ENCODE measurements at regions not wholly inside any gene's neighbourhood (a gene's known extent, or its start where the extent isn't known, plus 50 kb on each side); places are given as distances from the start of the nearest gene placed in this dataset.

GRCh38 chr3:72452745-72453144 is 395.5 kb downstream of the SHQ1 start:
- Histone ChIP-seq H3K79me2 (ENCODE audit: insufficient read depth, low read depth) (no peaks in the 10 kb centered on the region), H3K4me3 (IDR thresholded peaks at IDR 0.05; ENCODE audit: insufficient read depth, low read depth, low read length) (no peak overlapping the region), H3K27me3 (ENCODE audit: insufficient read depth, low read depth) (no peaks in the 10 kb centered on the region), H4K20me1 (ENCODE audit: insufficient read depth) (no peaks in the 10 kb centered on the region), H3K36me3 (ENCODE audit: insufficient read depth) (no peaks in the 10 kb centered on the region), H3K4me1 (ENCODE audit: low read depth, poor library complexity, severe bottlenecking) (no peaks in the 10 kb centered on the region), H3K9ac (no peak overlapping the region), H3K4me2 (no peak overlapping the region), H2AFZ (ENCODE audit: low read depth) (no peak overlapping the region), H3K27ac (no peak overlapping the region)
- no peak for TF ChIP-seq CTCF (conservative IDR thresholded peaks at IDR 0.05; ENCODE audit: low read depth, low read length)

- no peak overlapping the region for H2AFZ ChIP-seq (ENCODE audit: low read depth)
- H3K9ac ChIP-seq, result no peak overlapping the region
- H3K79me2 ChIP-seq (ENCODE audit: insufficient read depth, low read depth), result no peaks in the 10 kb centered on the region
- H3K27ac ChIP-seq, result no peak overlapping the region
- TF ChIP-seq CTCF (conservative IDR thresholded peaks at IDR 0.05; ENCODE audit: low read depth, low read length), result no peak
- no peak overlapping the region for H3K4me3 ChIP-seq (IDR thresholded peaks at IDR 0.05; ENCODE audit: insufficient read depth, low read depth, low read length)
- no peaks in the 10 kb centered on the region for H3K36me3 ChIP-seq (ENCODE audit: insufficient read depth)
- H3K4me1 ChIP-seq (ENCODE audit: low read depth, poor library complexity, severe bottlenecking), result no peaks in the 10 kb centered on the region
- H4K20me1 ChIP-seq (ENCODE audit: insufficient read depth), result no peaks in the 10 kb centered on the region
- no peaks in the 10 kb centered on the region for H3K27me3 ChIP-seq (ENCODE audit: insufficient read depth, low read depth)
- no peak overlapping the region for H3K4me2 ChIP-seq
Measured at GRCh38 chr3:72451841-72452240, 396.4 kb downstream of the SHQ1 start.

GRCh38 chr3:72449551-72449950 is 398.7 kb downstream of the SHQ1 start:
- H3K4me1 ChIP-seq (ENCODE audit: low read depth, poor library complexity, severe bottlenecking), result peaks cover 13% of the 10 kb centered on the region
- H3K27ac ChIP-seq, result no peak overlapping the region
- H3K9ac ChIP-seq, result no peak overlapping the region
- H3K36me3 ChIP-seq (ENCODE audit: insufficient read depth), result no peaks in the 10 kb centered on the region
- no peak for TF ChIP-seq CTCF (conservative IDR thresholded peaks at IDR 0.05; ENCODE audit: low read depth, low read length)
- H3K4me3 ChIP-seq (IDR thresholded peaks at IDR 0.05; ENCODE audit: insufficient read depth, low read depth, low read length), result no peak overlapping the region
- no peaks in the 10 kb centered on the region for H3K27me3 ChIP-seq (ENCODE audit: insufficient read depth, low read depth)
- H4K20me1 ChIP-seq (ENCODE audit: insufficient read depth), result no peaks in the 10 kb centered on the region
- H3K4me2 ChIP-seq, result no peak overlapping the region
- no peak overlapping the region for H2AFZ ChIP-seq (ENCODE audit: low read depth)
- H3K79me2 ChIP-seq (ENCODE audit: insufficient read depth, low read depth), result peaks cover 21% of the 10 kb centered on the region; the same call in 1 of the 2 replicates

DNA sequence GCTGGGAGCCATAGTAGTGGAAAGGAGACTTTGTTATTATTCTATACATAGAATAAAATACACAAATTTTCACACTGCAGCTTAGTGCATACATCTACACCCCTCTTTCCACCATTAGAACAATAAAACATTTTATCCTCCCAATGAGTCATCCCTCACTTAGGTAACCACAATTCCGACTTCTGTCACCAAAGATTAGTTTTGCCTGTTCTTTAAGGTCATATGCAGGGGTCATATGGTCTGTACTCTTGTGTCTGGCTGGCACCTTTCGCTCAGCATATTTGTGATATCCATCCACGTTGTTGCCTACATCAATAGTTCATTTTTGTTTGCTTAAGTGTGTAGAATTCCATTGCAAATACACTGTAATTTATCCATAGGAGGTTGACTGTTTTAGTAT is 399.4 kb downstream of the SHQ1 start:
- Histone ChIP-seq H3K4me1 (ENCODE audit: low read depth, poor library complexity, severe bottlenecking) (peaks cover 19% of the 10 kb centered on the region), H4K20me1 (ENCODE audit: insufficient read depth) (no peaks in the 10 kb centered on the region), H3K4me3 (IDR thresholded peaks at IDR 0.05; ENCODE audit: insufficient read depth, low read depth, low read length) (no peak overlapping the region), H3K27ac (no peak overlapping the region), H3K36me3 (ENCODE audit: insufficient read depth) (no peaks in the 10 kb centered on the region), H3K27me3 (ENCODE audit: insufficient read depth, low read depth) (no peaks in the 10 kb centered on the region), H2AFZ (ENCODE audit: low read depth) (no peak overlapping the region), H3K79me2 (ENCODE audit: insufficient read depth, low read depth) (peaks cover 28% of the 10 kb centered on the region), H3K4me2 (no peak overlapping the region), H3K9ac (no peak overlapping the region)
- no peak for TF ChIP-seq CTCF (conservative IDR thresholded peaks at IDR 0.05; ENCODE audit: low read depth, low read length)
